HepG2 (cell line): ENCODE measurements at regions not wholly inside any gene's neighbourhood (a gene's known extent, or its start where the extent isn't known, plus 50 kb on each side); places are given as distances from the start of the nearest gene placed in this dataset.
A peak's percentile ranks its signal among the peaks of the same experiment; 100 is the strongest.

Source experiments
- GPN1 ChIP-seq: sonication (generic); formaldehyde crosslinking; IDR thresholded peaks from 2 replicates; pipeline ENCODE4 v1.5.1; 2020; ENCODE audit warnings: missing genetic modification reagents, borderline replicate concordance
- MIER2 ChIP-seq: IDR thresholded peaks from 2 replicates; pipeline ENCODE4 v1.6.1; 2016; ENCODE audit warnings: missing biosample characterization, missing genetic modification reagents
- MTA1 ChIP-seq: sonication (generic); formaldehyde crosslinking; IDR thresholded peaks from 2 replicates; pipeline ENCODE4 v1.4.0; 2020; ENCODE audit warnings: missing genetic modification reagents, mild to moderate bottlenecking, borderline replicate concordance
- SALL1 ChIP-seq: sonication (generic); formaldehyde crosslinking; IDR thresholded peaks from 2 replicates; pipeline ENCODE4 v1.8.0; 2022; ENCODE audit warnings: mild to moderate bottlenecking, missing genetic modification reagents
- TGIF2 ChIP-seq: IDR thresholded peaks from 2 replicates; pipeline ENCODE4 v1.6.1; 2016; ENCODE audit warnings: control low read depth, missing compliant biosample characterization
- XRCC5 ChIP-seq: fragments of 200-400 bp; formaldehyde crosslinking; optimal IDR thresholded peaks from 2 replicates; pipeline ENCODE3; 2017; ENCODE audit warnings: mild to moderate bottlenecking, low read length
- ZFP36L2 ChIP-seq: sonication (generic); formaldehyde crosslinking; IDR thresholded peaks from 2 replicates; pipeline ENCODE4 v1.4.0; 2020; ENCODE audit warnings: missing genetic modification reagents
- ZFP90 ChIP-seq: sonication (generic); formaldehyde crosslinking; IDR thresholded peaks from 2 replicates; pipeline ENCODE4 v1.8.0; 2022; ENCODE audit warnings: missing genetic modification reagents, mild to moderate bottlenecking, inconsistent platforms, borderline replicate concordance
- ZNF331 ChIP-seq: sonication (generic); formaldehyde crosslinking; IDR thresholded peaks from 2 replicates; pipeline ENCODE4 v1.4.0; 2020; ENCODE audit warnings: missing genetic modification reagents
- ZSCAN21 ChIP-seq: sonication (generic); formaldehyde crosslinking; IDR thresholded peaks from 2 replicates; pipeline ENCODE4 v1.8.0; 2022; ENCODE audit warnings: mild to moderate bottlenecking, missing genetic modification reagents, moderate library complexity, borderline replicate concordance
- TF ChIP-seq, protein P1 (sequence below): sonication (generic); formaldehyde crosslinking; conservative IDR thresholded peaks from 2 replicates; pipeline ENCODE4 v1.8.0; 2022; ENCODE audit warnings: missing genetic modification reagents
- TF ChIP-seq, protein P2 (sequence below): sonication (generic); formaldehyde crosslinking; conservative IDR thresholded peaks from 2 replicates; pipeline ENCODE4 v1.4.0; 2020; ENCODE audit warnings: missing genetic modification reagents
- TF ChIP-seq, protein P3 (sequence below): IDR thresholded peaks from 2 replicates; pipeline ENCODE4 v1.6.1; 2016; ENCODE audit warnings: missing compliant biosample characterization, missing genetic modification reagents, borderline replicate concordance
- TF ChIP-seq, protein P4 (sequence below): sonication (generic); formaldehyde crosslinking; IDR thresholded peaks from 2 replicates; pipeline ENCODE4 v1.4.0; 2020; ENCODE audit warnings: mild to moderate bottlenecking, missing genetic modification reagents
- TF ChIP-seq, protein P5 (sequence below): sonication (generic); formaldehyde crosslinking; IDR thresholded peaks from 2 replicates; pipeline ENCODE4 v1.9.0; 2022; ENCODE audit warnings: low read depth, missing genetic modification reagents
- TF ChIP-seq, protein P6 (sequence below): sonication (generic); formaldehyde crosslinking; IDR thresholded peaks from 2 replicates; pipeline ENCODE4 v1.4.0; 2020; ENCODE audit warnings: missing genetic modification reagents, borderline replicate concordance
- TF ChIP-seq, protein P7 (sequence below): sonication (generic); formaldehyde crosslinking; IDR thresholded peaks from 2 replicates; pipeline ENCODE4 v1.8.0; 2022; ENCODE audit warnings: missing genetic modification reagents, low read depth, mild to moderate bottlenecking, borderline replicate concordance

DNA sequence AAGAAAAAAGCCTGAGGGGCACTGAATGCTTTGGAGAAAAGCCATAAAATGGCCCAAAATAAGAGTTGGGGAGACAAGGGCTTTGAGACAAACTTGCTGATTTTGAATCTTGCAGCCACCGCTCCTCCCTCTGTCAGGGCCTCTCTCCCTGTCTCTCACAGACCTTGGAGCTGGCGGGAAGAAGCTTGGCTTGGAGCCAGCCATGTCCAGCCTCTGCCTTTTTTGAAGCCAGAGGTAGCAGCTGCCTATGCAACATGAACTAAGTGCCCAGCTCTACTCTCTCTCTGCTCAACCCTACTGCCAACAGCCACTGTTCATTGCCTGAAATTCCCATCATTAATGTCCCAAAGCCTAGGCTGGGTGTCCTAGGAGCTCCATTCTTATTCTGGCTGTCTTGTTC, 63.7 kb upstream of the CTNNBL1 start (continued):
- TF ChIP-seq, protein P1, sequence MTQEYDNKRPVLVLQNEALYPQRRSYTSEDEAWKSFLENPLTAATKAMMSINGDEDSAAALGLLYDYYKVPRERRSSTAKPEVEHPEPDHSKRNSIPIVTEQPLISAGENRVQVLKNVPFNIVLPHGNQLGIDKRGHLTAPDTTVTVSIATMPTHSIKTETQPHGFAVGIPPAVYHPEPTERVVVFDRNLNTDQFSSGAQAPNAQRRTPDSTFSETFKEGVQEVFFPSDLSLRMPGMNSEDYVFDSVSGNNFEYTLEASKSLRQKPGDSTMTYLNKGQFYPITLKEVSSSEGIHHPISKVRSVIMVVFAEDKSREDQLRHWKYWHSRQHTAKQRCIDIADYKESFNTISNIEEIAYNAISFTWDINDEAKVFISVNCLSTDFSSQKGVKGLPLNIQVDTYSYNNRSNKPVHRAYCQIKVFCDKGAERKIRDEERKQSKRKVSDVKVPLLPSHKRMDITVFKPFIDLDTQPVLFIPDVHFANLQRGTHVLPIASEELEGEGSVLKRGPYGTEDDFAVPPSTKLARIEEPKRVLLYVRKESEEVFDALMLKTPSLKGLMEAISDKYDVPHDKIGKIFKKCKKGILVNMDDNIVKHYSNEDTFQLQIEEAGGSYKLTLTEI, result no peak
- TF ChIP-seq MIER2 (CRISPR knock-in tag), result 0 out of 2 replicates have a peak, but pooled peaks have one; percentile 39
- no peak for TF ChIP-seq ZFP36L2 (CRISPR knock-in tag)
- no peak for TF ChIP-seq TGIF2 (CRISPR knock-in tag)
- TF ChIP-seq, protein P2, sequence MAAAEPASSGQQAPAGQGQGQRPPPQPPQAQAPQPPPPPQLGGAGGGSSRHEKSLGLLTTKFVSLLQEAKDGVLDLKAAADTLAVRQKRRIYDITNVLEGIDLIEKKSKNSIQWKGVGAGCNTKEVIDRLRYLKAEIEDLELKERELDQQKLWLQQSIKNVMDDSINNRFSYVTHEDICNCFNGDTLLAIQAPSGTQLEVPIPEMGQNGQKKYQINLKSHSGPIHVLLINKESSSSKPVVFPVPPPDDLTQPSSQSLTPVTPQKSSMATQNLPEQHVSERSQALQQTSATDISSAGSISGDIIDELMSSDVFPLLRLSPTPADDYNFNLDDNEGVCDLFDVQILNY (CRISPR knock-in tag), result 0 out of 2 replicates have a peak, but pooled peaks have one; percentile 35
- TF ChIP-seq, protein P3, sequence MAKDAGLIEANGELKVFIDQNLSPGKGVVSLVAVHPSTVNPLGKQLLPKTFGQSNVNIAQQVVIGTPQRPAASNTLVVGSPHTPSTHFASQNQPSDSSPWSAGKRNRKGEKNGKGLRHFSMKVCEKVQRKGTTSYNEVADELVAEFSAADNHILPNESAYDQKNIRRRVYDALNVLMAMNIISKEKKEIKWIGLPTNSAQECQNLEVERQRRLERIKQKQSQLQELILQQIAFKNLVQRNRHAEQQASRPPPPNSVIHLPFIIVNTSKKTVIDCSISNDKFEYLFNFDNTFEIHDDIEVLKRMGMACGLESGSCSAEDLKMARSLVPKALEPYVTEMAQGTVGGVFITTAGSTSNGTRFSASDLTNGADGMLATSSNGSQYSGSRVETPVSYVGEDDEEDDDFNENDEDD (CRISPR knock-in tag), result peak; percentile 48; the same call in 1 of the 2 replicates
- no peak for TF ChIP-seq XRCC5
- TF ChIP-seq ZSCAN21, result no peak
- TF ChIP-seq, protein P4, sequence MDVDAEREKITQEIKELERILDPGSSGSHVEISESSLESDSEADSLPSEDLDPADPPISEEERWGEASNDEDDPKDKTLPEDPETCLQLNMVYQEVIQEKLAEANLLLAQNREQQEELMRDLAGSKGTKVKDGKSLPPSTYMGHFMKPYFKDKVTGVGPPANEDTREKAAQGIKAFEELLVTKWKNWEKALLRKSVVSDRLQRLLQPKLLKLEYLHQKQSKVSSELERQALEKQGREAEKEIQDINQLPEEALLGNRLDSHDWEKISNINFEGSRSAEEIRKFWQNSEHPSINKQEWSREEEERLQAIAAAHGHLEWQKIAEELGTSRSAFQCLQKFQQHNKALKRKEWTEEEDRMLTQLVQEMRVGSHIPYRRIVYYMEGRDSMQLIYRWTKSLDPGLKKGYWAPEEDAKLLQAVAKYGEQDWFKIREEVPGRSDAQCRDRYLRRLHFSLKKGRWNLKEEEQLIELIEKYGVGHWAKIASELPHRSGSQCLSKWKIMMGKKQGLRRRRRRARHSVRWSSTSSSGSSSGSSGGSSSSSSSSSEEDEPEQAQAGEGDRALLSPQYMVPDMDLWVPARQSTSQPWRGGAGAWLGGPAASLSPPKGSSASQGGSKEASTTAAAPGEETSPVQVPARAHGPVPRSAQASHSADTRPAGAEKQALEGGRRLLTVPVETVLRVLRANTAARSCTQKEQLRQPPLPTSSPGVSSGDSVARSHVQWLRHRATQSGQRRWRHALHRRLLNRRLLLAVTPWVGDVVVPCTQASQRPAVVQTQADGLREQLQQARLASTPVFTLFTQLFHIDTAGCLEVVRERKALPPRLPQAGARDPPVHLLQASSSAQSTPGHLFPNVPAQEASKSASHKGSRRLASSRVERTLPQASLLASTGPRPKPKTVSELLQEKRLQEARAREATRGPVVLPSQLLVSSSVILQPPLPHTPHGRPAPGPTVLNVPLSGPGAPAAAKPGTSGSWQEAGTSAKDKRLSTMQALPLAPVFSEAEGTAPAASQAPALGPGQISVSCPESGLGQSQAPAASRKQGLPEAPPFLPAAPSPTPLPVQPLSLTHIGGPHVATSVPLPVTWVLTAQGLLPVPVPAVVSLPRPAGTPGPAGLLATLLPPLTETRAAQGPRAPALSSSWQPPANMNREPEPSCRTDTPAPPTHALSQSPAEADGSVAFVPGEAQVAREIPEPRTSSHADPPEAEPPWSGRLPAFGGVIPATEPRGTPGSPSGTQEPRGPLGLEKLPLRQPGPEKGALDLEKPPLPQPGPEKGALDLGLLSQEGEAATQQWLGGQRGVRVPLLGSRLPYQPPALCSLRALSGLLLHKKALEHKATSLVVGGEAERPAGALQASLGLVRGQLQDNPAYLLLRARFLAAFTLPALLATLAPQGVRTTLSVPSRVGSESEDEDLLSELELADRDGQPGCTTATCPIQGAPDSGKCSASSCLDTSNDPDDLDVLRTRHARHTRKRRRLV (CRISPR knock-in tag), result no peak
- TF ChIP-seq ZNF331 (CRISPR knock-in tag), result no peak
- TF ChIP-seq GPN1 (CRISPR knock-in tag), result no peak
- TF ChIP-seq, protein P5, sequence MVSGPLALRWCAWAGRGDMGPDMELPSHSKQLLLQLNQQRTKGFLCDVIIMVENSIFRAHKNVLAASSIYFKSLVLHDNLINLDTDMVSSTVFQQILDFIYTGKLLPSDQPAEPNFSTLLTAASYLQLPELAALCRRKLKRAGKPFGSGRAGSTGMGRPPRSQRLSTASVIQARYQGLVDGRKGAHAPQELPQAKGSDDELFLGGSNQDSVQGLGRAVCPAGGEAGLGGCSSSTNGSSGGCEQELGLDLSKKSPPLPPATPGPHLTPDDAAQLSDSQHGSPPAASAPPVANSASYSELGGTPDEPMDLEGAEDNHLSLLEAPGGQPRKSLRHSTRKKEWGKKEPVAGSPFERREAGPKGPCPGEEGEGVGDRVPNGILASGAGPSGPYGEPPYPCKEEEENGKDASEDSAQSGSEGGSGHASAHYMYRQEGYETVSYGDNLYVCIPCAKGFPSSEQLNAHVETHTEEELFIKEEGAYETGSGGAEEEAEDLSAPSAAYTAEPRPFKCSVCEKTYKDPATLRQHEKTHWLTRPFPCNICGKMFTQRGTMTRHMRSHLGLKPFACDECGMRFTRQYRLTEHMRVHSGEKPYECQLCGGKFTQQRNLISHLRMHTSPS (CRISPR knock-in tag), result no peak
- TF ChIP-seq, protein P6, sequence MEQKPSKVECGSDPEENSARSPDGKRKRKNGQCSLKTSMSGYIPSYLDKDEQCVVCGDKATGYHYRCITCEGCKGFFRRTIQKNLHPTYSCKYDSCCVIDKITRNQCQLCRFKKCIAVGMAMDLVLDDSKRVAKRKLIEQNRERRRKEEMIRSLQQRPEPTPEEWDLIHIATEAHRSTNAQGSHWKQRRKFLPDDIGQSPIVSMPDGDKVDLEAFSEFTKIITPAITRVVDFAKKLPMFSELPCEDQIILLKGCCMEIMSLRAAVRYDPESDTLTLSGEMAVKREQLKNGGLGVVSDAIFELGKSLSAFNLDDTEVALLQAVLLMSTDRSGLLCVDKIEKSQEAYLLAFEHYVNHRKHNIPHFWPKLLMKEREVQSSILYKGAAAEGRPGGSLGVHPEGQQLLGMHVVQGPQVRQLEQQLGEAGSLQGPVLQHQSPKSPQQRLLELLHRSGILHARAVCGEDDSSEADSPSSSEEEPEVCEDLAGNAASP, result no peak
- TF ChIP-seq, protein P7, sequence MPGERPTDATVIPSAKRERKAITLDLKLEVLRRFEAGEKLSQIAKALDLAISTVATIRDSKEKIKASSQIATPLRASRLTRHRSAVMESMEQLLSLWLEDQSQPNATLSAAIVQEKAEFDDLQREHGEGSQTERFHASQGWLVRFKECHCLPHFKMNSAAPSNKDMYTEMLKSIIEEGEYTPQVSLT, result no peak
- no peak for TF ChIP-seq ZFP90
- no peak for TF ChIP-seq MTA1 (CRISPR knock-in tag)
- TF ChIP-seq SALL1 (CRISPR knock-in tag), result no peak
